PC-3 (cell line): ENCODE measurements at regions not wholly inside any gene's neighbourhood (a gene's known extent, or its start where the extent isn't known, plus 50 kb on each side); places are given as distances from the start of the nearest gene placed in this dataset.

Experiments
- CTCF ChIP-seq: fragments of 300-600 bp; sonication (generic); conservative IDR thresholded peaks from 2 replicates; pipeline ENCODE4 v1.5.1; 2017; ENCODE audit warnings: antibody characterized with exemption, low read depth, mild to moderate bottlenecking, low read length
- EZH2 ChIP-seq: fragments of 300-600 bp; sonication (generic); IDR thresholded peaks from one replicate; pipeline ENCODE4 v1.6.1; 2017; ENCODE audit warnings: antibody characterized with exemption, mild to moderate bottlenecking, low read length; ENCODE audit not compliant: unreplicated experiment
- EZH2phosphoT487 ChIP-seq: fragments of 300-600 bp; sonication (generic); IDR thresholded peaks from 2 replicates; pipeline ENCODE4 v1.6.1; 2018; ENCODE audit warnings: mild to moderate bottlenecking, antibody characterized with exemption, low read length, borderline replicate concordance

- TF ChIP-seq CTCF (no peak), EZH2phosphoT487 (no peak), EZH2 (no peak)
Measured at GRCh38 chr7:35492451-35493175, 202.3 kb downstream of the HERPUD2 start.
